GM12892 (cell line): ENCODE measurements at regions not wholly inside any gene's neighbourhood (a gene's known extent, or its start where the extent isn't known, plus 50 kb on each side); places are given as distances from the start of the nearest gene placed in this dataset.

Source experiments
- POLR2A ChIP-seq: IDR thresholded peaks from 2 replicates; pipeline ENCODE4 v1.6.1; 2011; ENCODE audit warnings: low read depth, low read length, control low read depth
- TAF1 ChIP-seq: IDR thresholded peaks from 2 replicates; pipeline ENCODE4 v1.6.1; 2011; ENCODE audit warnings: low read depth, mild to moderate bottlenecking, control low read depth, low read length, borderline replicate concordance

DNA sequence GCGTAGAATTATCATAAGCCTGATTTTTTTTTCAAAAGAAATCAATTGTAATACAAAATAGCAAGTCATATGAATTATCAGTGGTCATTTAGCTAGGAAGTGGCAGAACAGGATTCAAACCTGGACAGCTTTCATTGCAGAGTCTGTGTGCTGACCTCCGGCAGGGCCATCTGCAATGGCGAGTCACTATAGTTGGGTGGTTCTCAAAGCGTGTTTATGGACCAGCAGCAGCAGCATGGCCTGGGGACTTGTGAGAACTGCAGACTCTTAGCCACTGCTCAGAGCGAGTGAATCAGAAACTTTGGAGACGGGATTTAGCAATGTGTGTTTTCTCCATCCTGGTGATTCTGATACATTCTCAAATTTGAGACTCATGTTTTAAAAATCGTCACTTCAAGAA lies 202.3 kb upstream of the SUCLG2 start:
- TF ChIP-seq POLR2A (no peak), TAF1 (no peak)
